Nephron (organoid): ENCODE measurements at regions not wholly inside any gene's neighbourhood (a gene's known extent, or its start where the extent isn't known, plus 50 kb on each side); places are given as distances from the start of the nearest gene placed in this dataset.

Source experiments
- H3K27ac Mint-ChIP-seq, 3 experiments: 2 replicates each; pipeline ENCODE4 v1.8.0; 2020; ENCODE audit warnings: mixed read lengths in 3 of 3, mild to moderate bottlenecking in 2 of 3, moderate library complexity in 1 of 3
- H3K27me3 Mint-ChIP-seq: 2 replicates; pipeline ENCODE4 v1.8.0; 2021; ENCODE audit warnings: low read depth, mild to moderate bottlenecking, moderate library complexity, mixed read lengths
- H3K36me3 Mint-ChIP-seq: 2 replicates; pipeline ENCODE4 v1.8.0; 2020; ENCODE audit warnings: low read depth, mixed read lengths
- H3K4me1 Mint-ChIP-seq: 2 replicates; pipeline ENCODE4 v1.8.0; 2020; ENCODE audit warnings: mixed read lengths
- H3K4me3 Mint-ChIP-seq, 3 experiments: 2 replicates each; pipeline ENCODE4 v1.8.0; 2020; ENCODE audit warnings: mild to moderate bottlenecking in 3 of 3, mixed read lengths in 3 of 3, moderate library complexity in 2 of 3
- H3K9me3 Mint-ChIP-seq: 2 replicates; pipeline ENCODE4 v1.8.0; 2020; ENCODE audit warnings: mixed read lengths
- TF ChIP-seq, protein P1 (sequence below), 3 experiments: fragments of 200-600 bp; sonication (generic); IDR thresholded peaks; one replicate each; pipeline ENCODE4 v1.5.0; 2021; ENCODE audit warnings: antibody characterized with exemption in 3 of 3; ENCODE audit not compliant: unreplicated experiment in 3 of 3

DNA sequence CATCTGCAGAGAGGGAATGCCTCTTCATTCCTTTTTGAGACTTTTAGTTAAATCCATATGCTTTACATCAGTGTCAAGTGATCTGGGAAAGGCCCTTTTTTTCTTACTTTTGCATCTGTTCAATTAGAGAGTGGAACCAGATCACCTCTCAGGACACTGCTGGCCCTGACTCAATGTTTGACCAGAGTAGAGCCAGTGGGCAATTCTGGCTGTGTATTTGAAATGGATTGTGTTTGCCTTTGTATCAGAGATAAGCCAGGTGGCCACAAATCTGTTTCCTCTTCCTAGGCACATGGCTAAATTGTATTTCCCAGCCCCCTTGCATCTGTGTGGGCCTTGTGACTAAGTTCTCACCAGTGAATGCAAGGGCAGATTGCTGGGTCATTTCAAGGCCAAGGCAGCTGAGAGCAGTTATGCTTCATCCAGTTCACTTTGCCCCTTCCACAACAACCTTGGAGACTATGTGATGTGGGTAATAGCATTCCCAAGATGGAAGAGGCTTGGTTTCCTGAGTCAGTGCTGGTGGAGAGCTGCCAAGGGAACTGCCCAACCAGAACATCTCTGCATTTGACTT, 75.6 kb upstream of the CACNA2D3 start:
- no peak overlapping the region for H3K4me3 Mint-ChIP-seq
- H3K36me3 Mint-ChIP-seq = no peaks in the 10 kb centered on the region
- H3K4me1 Mint-ChIP-seq = peaks cover 51% of the 10 kb centered on the region
- H3K27ac Mint-ChIP-seq = peak overlapping the region in 1 of 3 experiments; percentile 14
- H3K27me3 Mint-ChIP-seq = no peaks in the 10 kb centered on the region
- H3K9me3 Mint-ChIP-seq = no peaks in the 10 kb centered on the region
- TF ChIP-seq, protein P1, sequence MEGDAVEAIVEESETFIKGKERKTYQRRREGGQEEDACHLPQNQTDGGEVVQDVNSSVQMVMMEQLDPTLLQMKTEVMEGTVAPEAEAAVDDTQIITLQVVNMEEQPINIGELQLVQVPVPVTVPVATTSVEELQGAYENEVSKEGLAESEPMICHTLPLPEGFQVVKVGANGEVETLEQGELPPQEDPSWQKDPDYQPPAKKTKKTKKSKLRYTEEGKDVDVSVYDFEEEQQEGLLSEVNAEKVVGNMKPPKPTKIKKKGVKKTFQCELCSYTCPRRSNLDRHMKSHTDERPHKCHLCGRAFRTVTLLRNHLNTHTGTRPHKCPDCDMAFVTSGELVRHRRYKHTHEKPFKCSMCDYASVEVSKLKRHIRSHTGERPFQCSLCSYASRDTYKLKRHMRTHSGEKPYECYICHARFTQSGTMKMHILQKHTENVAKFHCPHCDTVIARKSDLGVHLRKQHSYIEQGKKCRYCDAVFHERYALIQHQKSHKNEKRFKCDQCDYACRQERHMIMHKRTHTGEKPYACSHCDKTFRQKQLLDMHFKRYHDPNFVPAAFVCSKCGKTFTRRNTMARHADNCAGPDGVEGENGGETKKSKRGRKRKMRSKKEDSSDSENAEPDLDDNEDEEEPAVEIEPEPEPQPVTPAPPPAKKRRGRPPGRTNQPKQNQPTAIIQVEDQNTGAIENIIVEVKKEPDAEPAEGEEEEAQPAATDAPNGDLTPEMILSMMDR (IDR thresholded peaks at IDR 0.05; ENCODE audit: unreplicated experiment in 3 of 3) = no peak

GRCh38 chr3:54045061-54045815, 77.1 kb upstream of the CACNA2D3 start:
- Mint-ChIP-seq H3K27ac (peak overlapping the region; percentile 41 to 59 (median 59)), H3K9me3 (no peaks in the 10 kb centered on the region), H3K36me3 (no peaks in the 10 kb centered on the region), H3K4me3 (no peak overlapping the region), H3K4me1 (peaks cover 51% of the 10 kb centered on the region), H3K27me3 (no peaks in the 10 kb centered on the region)
- TF ChIP-seq, protein P1 (IDR thresholded peaks at IDR 0.05; ENCODE audit: unreplicated experiment in 3 of 3) = no peak

- H3K36me3 Mint-ChIP-seq = no peaks in the 10 kb centered on the region
- peak overlapping the region in 1 of 3 experiments; percentile 59 for H3K27ac Mint-ChIP-seq
- H3K27me3 Mint-ChIP-seq = peaks cover 6% of the 10 kb centered on the region
- TF ChIP-seq, protein P1 (IDR thresholded peaks at IDR 0.05; ENCODE audit: unreplicated experiment in 3 of 3) = no peak
- no peaks in the 10 kb centered on the region for H3K9me3 Mint-ChIP-seq
- peaks cover 45% of the 10 kb centered on the region for H3K4me1 Mint-ChIP-seq
- no peak overlapping the region for H3K4me3 Mint-ChIP-seq
Measured at GRCh38 chr3:54042259-54042823, 80.0 kb upstream of the CACNA2D3 start.

GRCh38 chr3:54040476-54040875, 81.9 kb upstream of the CACNA2D3 start:
- TF ChIP-seq, protein P1 (IDR thresholded peaks at IDR 0.05; ENCODE audit: unreplicated experiment in 3 of 3) = no peak
- Mint-ChIP-seq H3K4me1 (peaks cover 33% of the 10 kb centered on the region), H3K27me3 (peaks cover 9% of the 10 kb centered on the region), H3K4me3 (no peak overlapping the region), H3K27ac (no peak overlapping the region), H3K9me3 (no peaks in the 10 kb centered on the region), H3K36me3 (no peaks in the 10 kb centered on the region)

- no peaks in the 10 kb centered on the region for H3K36me3 Mint-ChIP-seq
- H3K27ac Mint-ChIP-seq = no peak overlapping the region
- H3K4me3 Mint-ChIP-seq = no peak overlapping the region
- H3K4me1 Mint-ChIP-seq = peaks cover 12% of the 10 kb centered on the region
- H3K27me3 Mint-ChIP-seq = peaks cover 9% of the 10 kb centered on the region
- TF ChIP-seq, protein P1 (IDR thresholded peaks at IDR 0.05; ENCODE audit: unreplicated experiment in 3 of 3) = no peak
- H3K9me3 Mint-ChIP-seq = no peaks in the 10 kb centered on the region
Measured at GRCh38 chr3:54038391-54038790, 84.0 kb upstream of the CACNA2D3 start.
